Thyroid gland (tissue), 4 donors: ENCODE measurements at regions not wholly inside any gene's neighbourhood (a gene's known extent, or its start where the extent isn't known, plus 50 kb on each side); places are given as distances from the start of the nearest gene placed in this dataset.

ENCODE experiments used
- DNase-seq, 2 donors: peaks; one replicate each; pipeline ENCODE4 v3.0.0-alpha.2; 2019
- H3K27ac ChIP-seq, 3 donors: fragments of 200-600 bp; sonication (generic); 1 replicate in 2 of 3; 2 replicates in 1 of 3; pipeline ENCODE4 v1.5.1; 2016 to 2019; ENCODE audit warnings: mild to moderate bottlenecking in 1 of 3, moderate library complexity in 1 of 3
- H3K27me3 ChIP-seq: fragments of 200-600 bp; sonication (generic); one replicate; pipeline ENCODE4 v1.5.1; 2019
- H3K36me3 ChIP-seq, 2 donors: fragments of 200-600 bp; sonication (generic); one replicate each; pipeline ENCODE4 v1.5.1; 2016 to 2019
- H3K4me1 ChIP-seq, 2 donors: fragments of 200-600 bp; sonication (generic); one replicate each; pipeline ENCODE4 v1.5.1; 2017 to 2019
- H3K4me3 ChIP-seq, 3 donors: fragments of 200-600 bp; sonication (generic); replicated peaks in 1 of 3; 1 replicate in 2 of 3; 2 replicates in 1 of 3; pipeline ENCODE4 v1.5.1; 2016; ENCODE audit warnings: mild to moderate bottlenecking in 1 of 3
- H3K9me3 ChIP-seq: fragments of 200-600 bp; sonication (generic); one replicate; pipeline ENCODE4 v1.5.1; 2017
- CTCF ChIP-seq, 6 experiments: fragments of 200-600 bp in 3 of 6; fragments of 450-650 bp in 3 of 6; sonication (generic) in 3 of 6; IDR thresholded peaks; one replicate each; pipeline ENCODE4 v1.5.1; 2016 to 2019; ENCODE audit warnings: antibody characterized with exemption in 6 of 6, mild to moderate bottlenecking in 2 of 6, inconsistent platforms in 1 of 6, moderate library complexity in 1 of 6
- POLR2A ChIP-seq, 2 donors: fragments of 450-650 bp; IDR thresholded peaks; one replicate each; pipeline ENCODE4 v1.6.1; 2017; ENCODE audit warnings: antibody characterized with exemption in 2 of 2, mild to moderate bottlenecking in 2 of 2, moderate library complexity in 1 of 2
- WGBS, 2 donors: methylation state at CpG; one replicate each; pipeline ENCODE4 v1.1.5; 2017; 5-methylcytosine and 5-hydroxymethylcytosine counted together
- intact Hi-C: fragments of 100-400 bp; cut with DNase I; formaldehyde crosslinking; loops from one replicate; pipeline ENCODE4 v1.15.1; 2023

GRCh38 chr12:41908206-41908605 lies 236.5 kb downstream of the GXYLT1 start:
- H3K27ac ChIP-seq: no peak overlapping the region
- intact Hi-C loops: no loop called here
- H3K4me3 ChIP-seq: no peak overlapping the region
- H3K36me3 ChIP-seq: no peaks in the 10 kb centered on the region
- DNase-seq: no peak
- H3K27me3 ChIP-seq: no peaks in the 10 kb centered on the region
- TF ChIP-seq POLR2A (IDR thresholded peaks at IDR 0.05) (no peak), CTCF (IDR thresholded peaks at IDR 0.05) (no peak)
- H3K9me3 ChIP-seq: no peaks in the 10 kb centered on the region
- H3K4me1 ChIP-seq: no peaks in the 10 kb centered on the region
- 71 to 72% methylated on average over 4 of the region's 4 CpGs for WGBS, 2 donors

GRCh38 chr12:41907550-41907949 lies 237.1 kb downstream of the GXYLT1 start:
- intact Hi-C loops: no loop called here
- no peak overlapping the region for H3K27ac ChIP-seq
- DNase-seq: no peak
- no peaks in the 10 kb centered on the region for H3K4me1 ChIP-seq
- H3K36me3 ChIP-seq: no peaks in the 10 kb centered on the region
- TF ChIP-seq CTCF (IDR thresholded peaks at IDR 0.05): no peak
- TF ChIP-seq POLR2A (IDR thresholded peaks at IDR 0.05): no peak
- H3K27me3 ChIP-seq: no peaks in the 10 kb centered on the region
- H3K4me3 ChIP-seq: no peak overlapping the region
- H3K9me3 ChIP-seq: no peaks in the 10 kb centered on the region

- Histone ChIP-seq H3K9me3 (no peaks in the 10 kb centered on the region), H3K27me3 (no peaks in the 10 kb centered on the region), H3K27ac (no peak overlapping the region), H3K4me1 (no peaks in the 10 kb centered on the region), H3K36me3 (no peaks in the 10 kb centered on the region), H3K4me3 (no peak overlapping the region)
- no peak for TF ChIP-seq CTCF (IDR thresholded peaks at IDR 0.05)
- no peak for TF ChIP-seq POLR2A (IDR thresholded peaks at IDR 0.05)
- no peak for DNase-seq
- intact Hi-C loops: no loop called here
- WGBS, 2 donors: 73 to 74% methylated on average over 10 of the region's 10 CpGs
These were observed 237.7 kb downstream of the GXYLT1 start for GRCh38 chr12:41907021-41907420.

GRCh38 chr12:41905759-41906297 lies 238.8 kb downstream of the GXYLT1 start:
- DNase-seq: no peak
- no peaks in the 10 kb centered on the region for H3K9me3 ChIP-seq
- no peaks in the 10 kb centered on the region for H3K4me1 ChIP-seq
- 94 to 96% methylated on average over 6 of the region's 6 CpGs for WGBS, 2 donors
- TF ChIP-seq POLR2A (IDR thresholded peaks at IDR 0.05) (no peak), CTCF (IDR thresholded peaks at IDR 0.05) (no peak)
- H3K4me3 ChIP-seq: no peak overlapping the region
- no peaks in the 10 kb centered on the region for H3K27me3 ChIP-seq
- no peak overlapping the region for H3K27ac ChIP-seq
- no peaks in the 10 kb centered on the region for H3K36me3 ChIP-seq
- intact Hi-C loops: no loop called here

- Histone ChIP-seq H3K4me1 (no peaks in the 10 kb centered on the region), H3K27ac (no peak overlapping the region), H3K36me3 (no peaks in the 10 kb centered on the region), H3K4me3 (no peak overlapping the region), H3K27me3 (no peaks in the 10 kb centered on the region), H3K9me3 (no peaks in the 10 kb centered on the region)
- intact Hi-C loops: no loop called here
- no peak for TF ChIP-seq CTCF (IDR thresholded peaks at IDR 0.05)
- no peak for TF ChIP-seq POLR2A (IDR thresholded peaks at IDR 0.05)
- no peak for DNase-seq
- 77 to 78% methylated on average over 7 of the region's 7 CpGs for WGBS, 2 donors
These were observed 239.5 kb downstream of the GXYLT1 start for GRCh38 chr12:41905073-41905758.
